CD4-positive, alpha-beta T cell treated with Interleukin-1 beta for 1 hour (primary cell): ENCODE measurements at regions not wholly inside any gene's neighbourhood (a gene's known extent, or its start where the extent isn't known, plus 50 kb on each side); places are given as distances from the start of the nearest gene placed in this dataset.
"Not testable (repeated sequence)": the region's sequence is repeated elsewhere in the genome, so short reads cannot be mapped to it uniquely, and the experiment has no call there.

ENCODE experiments used
- DNase-seq, 2 donors: peaks; one replicate each; pipeline ENCODE4 v3.0.0-alpha.2; 2020 to 2022

- no peak for DNase-seq
Measured at GRCh38 chr2:131641414-131642206, 113.9 kb downstream of the CCDC74A start.

GRCh38 chr2:131643180-131643579, 115.5 kb downstream of the CCDC74A start:
- DNase-seq: not testable (repeated sequence)

GRCh38 chr2:131645177-131645765, 117.6 kb downstream of the CCDC74A start:
- no peak for DNase-seq

- DNase-seq: not testable (repeated sequence)
Measured at GRCh38 chr2:131646220-131646619, 118.5 kb downstream of the CCDC74A start.

- no peak for DNase-seq
Measured at GRCh38 chr2:131646669-131647297, 119.1 kb downstream of the CCDC74A start.

- not testable (repeated sequence) for DNase-seq
Measured at GRCh38 chr2:131648565-131648964, 120.9 kb downstream of the CCDC74A start.

GRCh38 chr2:131652246-131652645, 124.6 kb downstream of the CCDC74A start:
- not testable (repeated sequence) for DNase-seq

- not testable (repeated sequence) for DNase-seq
Measured at GRCh38 chr2:131654107-131654506, 126.4 kb downstream of the CCDC74A start.

- no peak for DNase-seq
Measured at GRCh38 chr2:131656816-131657633, 129.3 kb downstream of the CCDC74A start.

- DNase-seq: no peak
Measured at GRCh38 chr2:131657895-131658768, 130.4 kb downstream of the CCDC74A start.

GRCh38 chr2:131658769-131659131, 131.1 kb downstream of the CCDC74A start:
- no peak for DNase-seq

- DNase-seq: no peak
Measured at GRCh38 chr2:131659168-131659572, 131.5 kb downstream of the CCDC74A start.

- DNase-seq: not testable (repeated sequence)
Measured at GRCh38 chr2:131661101-131661782, 133.6 kb downstream of the CCDC74A start.

- DNase-seq: not testable (repeated sequence)
Measured at GRCh38 chr2:131661884-131662535, 134.3 kb downstream of the CCDC74A start.

GRCh38 chr2:131663501-131663900, 135.8 kb downstream of the CCDC74A start:
- DNase-seq: not testable (repeated sequence)

- not testable (repeated sequence) for DNase-seq
Measured at GRCh38 chr2:131665716-131666115, 138.0 kb downstream of the CCDC74A start.

GRCh38 chr2:131668794-131669540, 141.3 kb downstream of the CCDC74A start:
- peak in 1 of 2 donors; percentile 57 for DNase-seq

GRCh38 chr2:131671841-131672470, 144.3 kb downstream of the CCDC74A start:
- DNase-seq: not testable (repeated sequence)
